GM19438 (cell line): ENCODE measurements at regions not wholly inside any gene's neighbourhood (a gene's known extent, or its start where the extent isn't known, plus 50 kb on each side); places are given as distances from the start of the nearest gene placed in this dataset.
"Not testable (repeated sequence)": the region's sequence is repeated elsewhere in the genome, so short reads cannot be mapped to it uniquely, and the experiment has no call there.

Source experiments
- ATAC-seq: cut with Tn5 transposase; IDR thresholded peaks from one replicate; pipeline ENCODE4 v1.9.1; 2021; ENCODE audit warnings: low read depth; ENCODE audit not compliant: unreplicated experiment

GRCh38 chr12:42030588-42030987, 114.1 kb downstream of the GXYLT1 start:
- ATAC-seq = no peak

DNA sequence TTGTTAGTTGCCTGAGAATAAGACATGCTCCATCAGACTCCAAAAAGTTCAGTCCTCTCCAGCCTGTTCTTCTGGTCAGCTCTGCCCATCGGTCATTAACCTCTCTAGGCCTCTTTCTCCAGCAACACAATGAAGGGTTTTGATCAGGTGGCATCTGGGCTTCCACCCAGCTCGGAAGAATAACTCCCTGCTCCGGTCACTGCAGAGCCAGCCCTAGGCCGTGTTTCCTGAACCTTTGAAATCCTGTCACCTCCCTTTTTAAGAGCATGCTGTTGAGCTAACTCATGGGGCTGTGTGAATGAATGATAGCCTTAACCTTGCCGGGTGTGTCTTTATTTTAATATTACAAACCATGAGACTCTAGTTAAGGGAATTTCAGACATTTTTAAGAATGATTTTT, 117.1 kb downstream of the GXYLT1 start:
- no peak for ATAC-seq

- no peak for ATAC-seq
Measured at GRCh38 chr12:42024495-42024830, 120.2 kb downstream of the GXYLT1 start.

GRCh38 chr12:42023733-42024494, 120.8 kb downstream of the GXYLT1 start:
- ATAC-seq = peak; percentile 89

GRCh38 chr12:42021937-42022336, 122.7 kb downstream of the GXYLT1 start:
- ATAC-seq = not testable (repeated sequence)

- no peak for ATAC-seq
Measured at GRCh38 chr12:42021469-42021868, 123.2 kb downstream of the GXYLT1 start.

GRCh38 chr12:42020226-42020625, 124.4 kb downstream of the GXYLT1 start:
- ATAC-seq = no peak

DNA sequence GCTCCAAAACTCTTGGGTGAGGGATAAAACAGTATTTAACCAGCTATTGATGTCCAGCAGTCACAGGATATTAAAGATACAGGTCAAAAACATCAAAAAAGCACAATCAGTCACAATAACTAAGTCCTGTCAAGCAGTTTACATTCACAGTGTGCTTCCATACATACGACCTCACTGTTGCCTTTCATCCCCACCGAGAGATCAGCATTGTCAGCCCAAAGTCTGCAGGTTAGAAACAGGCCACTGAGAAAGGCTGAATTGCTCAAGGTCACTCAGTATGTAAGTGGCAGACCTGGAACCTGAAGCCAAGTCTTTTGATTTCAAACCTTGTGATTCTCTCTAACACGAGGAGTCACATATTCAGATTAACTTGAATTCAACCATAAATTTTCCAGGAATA, 124.9 kb downstream of the GXYLT1 start:
- no peak for ATAC-seq

DNA sequence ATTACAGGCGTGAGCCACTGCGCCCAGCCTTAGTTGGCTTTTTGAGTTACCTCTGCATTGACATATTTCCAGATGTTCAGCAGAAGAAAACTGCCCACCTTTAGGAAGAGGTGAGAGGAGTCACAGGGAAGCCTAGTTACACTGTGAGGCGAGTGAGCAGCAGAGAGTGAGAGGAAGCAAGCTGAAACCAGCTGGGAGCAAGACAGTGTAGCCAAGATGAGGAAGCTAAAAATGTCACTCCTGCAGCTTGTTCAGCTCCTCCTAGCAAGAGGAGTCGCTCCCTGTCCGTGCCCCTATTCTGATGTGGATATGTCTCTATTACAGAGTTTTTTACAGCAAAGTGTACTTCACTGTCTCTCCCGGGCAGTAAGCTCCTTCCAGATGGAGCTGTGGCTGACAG, 127.6 kb downstream of the GXYLT1 start:
- ATAC-seq = no peak

DNA sequence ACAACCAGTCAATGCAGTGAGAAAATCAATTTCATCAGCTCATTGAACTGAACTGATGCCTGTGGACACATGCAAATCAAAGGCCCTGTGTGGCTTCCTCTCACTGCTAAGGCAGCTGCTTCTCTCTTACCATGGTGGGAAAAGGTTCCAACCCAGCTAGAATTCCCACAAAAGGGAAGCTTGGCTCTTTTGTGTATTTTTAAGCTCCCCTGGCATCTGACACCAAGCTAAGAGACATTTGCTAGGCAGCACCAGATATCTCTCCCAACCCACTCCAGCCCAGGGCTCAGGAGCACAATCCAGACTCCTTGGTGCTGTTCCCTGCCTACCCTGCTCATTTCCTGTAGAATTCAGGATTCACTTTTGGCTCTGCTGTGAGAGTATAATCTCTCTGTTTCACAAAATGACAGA, 129.6 kb downstream of the GXYLT1 start:
- ATAC-seq = no peak

GRCh38 chr12:42012501-42012900, 132.2 kb downstream of the GXYLT1 start:
- not testable (repeated sequence) for ATAC-seq

- ATAC-seq = no peak
Measured at GRCh38 chr12:42010715-42011114, 134.0 kb downstream of the GXYLT1 start.

DNA sequence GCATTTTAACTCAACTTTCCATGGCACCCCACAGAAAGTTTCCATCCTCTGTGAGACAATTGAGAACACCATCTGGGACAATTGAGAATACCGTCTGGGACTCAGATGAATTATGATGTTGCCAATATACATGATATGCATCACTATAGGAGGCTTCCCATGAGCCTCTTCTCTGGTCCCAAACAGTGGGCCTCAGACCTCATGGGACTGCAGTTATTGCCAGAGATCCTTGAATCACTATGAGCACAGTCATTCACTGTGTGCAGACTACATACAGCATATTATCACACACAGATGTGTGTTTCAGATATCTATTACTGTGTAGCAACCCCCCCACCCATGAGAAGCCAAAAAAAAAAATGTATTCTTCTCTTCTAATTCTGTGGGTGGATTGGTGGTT, 134.4 kb downstream of the GXYLT1 start:
- ATAC-seq = no peak

DNA sequence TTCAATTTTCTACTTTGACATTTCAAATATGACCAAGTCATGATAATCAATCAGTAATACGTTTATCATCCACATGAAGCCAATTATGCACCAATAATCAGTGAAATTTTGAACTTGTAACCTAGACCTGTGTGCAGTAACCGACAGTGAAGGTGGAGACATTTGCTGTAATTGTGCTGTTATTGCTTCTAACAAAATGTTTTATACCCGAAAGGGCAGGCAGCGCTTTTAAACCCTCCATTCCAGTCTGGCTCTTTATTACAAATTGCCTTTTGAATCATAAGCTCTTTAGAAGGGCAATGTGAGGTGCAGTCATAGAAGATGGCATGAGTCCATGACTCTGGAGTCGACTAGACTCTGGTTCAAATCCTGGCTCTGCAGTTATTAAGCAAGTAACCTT, 135.7 kb downstream of the GXYLT1 start:
- no peak for ATAC-seq

DNA sequence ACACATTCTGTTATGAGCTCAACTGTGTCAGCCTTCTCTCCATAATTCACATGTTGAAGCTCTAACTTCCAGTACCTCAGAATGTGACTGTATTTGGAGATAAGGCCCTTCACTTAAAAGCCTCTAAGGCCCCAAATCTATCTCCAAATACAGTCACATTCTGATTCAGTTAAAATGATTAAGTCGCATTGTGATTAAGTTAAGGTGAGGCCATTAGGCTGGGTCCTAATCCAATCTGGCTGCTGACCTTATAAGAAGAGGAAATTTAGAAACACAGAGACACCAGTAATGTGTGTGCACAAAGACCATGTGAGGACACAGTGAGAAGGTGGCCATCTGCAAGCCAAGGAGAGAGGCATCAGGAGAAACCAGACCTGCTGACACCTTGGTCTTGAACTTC, 141.6 kb downstream of the GXYLT1 start:
- no peak for ATAC-seq

DNA sequence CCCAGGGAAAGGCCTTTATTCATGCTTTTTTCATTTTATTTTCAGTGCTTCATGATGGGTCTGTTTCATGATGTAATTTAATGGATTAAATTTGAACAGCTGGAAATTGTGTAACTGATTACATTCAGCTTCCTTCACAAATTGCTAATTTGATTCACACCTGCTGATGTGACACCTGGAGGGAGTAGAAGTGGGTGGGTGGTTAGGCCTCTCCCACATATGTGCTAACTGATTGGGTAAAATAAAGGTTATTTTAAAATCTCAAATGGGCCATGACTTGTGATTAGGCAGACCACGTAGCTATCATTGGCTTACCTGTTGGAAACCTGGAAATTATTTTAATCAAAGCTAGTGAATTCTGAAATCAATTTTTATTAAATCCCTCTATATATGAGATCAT, 142.1 kb downstream of the GXYLT1 start:
- no peak for ATAC-seq

DNA sequence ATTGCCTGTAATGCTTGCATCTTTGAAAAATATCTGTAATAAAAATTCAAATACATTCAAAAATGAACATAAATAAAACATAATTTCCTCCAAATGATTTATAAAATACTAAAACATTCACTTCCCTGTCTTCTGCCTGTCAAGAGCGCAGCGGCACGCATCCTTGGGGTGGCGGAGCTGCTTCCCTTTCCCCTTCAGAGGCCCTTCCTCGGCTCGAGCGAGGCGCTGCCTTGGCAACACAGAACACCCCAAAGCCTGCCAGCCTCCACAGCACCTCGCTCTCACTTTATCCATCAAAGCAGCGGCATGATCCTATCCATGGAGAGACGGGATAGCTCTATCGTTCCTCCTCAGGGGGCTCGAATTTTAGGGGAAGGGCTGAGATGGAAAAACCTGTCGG, 146.2 kb downstream of the GXYLT1 start:
- ATAC-seq = no peak

GRCh38 chr12:41993283-41993682, 151.4 kb downstream of the GXYLT1 start:
- no peak for ATAC-seq

DNA sequence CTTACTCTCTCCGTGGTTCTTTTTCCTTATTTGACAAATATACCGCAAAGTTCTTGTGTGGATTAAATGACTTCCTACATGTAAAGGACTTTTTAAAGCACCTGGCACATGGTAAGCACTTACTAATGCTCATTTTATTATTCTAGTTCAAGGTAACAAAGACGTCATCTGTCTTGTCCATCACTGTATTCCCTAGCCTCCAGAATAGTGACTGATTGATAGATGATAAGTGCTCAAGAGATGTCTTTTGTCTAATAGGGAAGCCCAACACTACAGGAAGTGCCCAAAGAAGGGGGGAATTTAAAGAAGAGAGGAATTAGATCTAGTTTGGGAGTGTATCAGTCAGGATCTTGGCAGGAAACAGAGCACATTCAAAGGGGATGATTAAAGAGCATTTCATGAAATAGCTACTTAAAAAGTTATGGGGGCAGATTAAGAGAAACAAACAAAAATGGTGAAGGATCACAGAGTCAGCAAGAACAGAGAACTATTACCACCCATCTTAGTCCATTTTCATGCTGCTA, 151.9 kb downstream of the GXYLT1 start:
- ATAC-seq = no peak

GRCh38 chr12:41992022-41992421, 152.7 kb downstream of the GXYLT1 start:
- no peak for ATAC-seq

- no peak for ATAC-seq
Measured at GRCh38 chr12:41988715-41989114, 156.0 kb downstream of the GXYLT1 start.

GRCh38 chr12:41986513-41986912, 158.2 kb downstream of the GXYLT1 start:
- ATAC-seq = not testable (repeated sequence)

DNA sequence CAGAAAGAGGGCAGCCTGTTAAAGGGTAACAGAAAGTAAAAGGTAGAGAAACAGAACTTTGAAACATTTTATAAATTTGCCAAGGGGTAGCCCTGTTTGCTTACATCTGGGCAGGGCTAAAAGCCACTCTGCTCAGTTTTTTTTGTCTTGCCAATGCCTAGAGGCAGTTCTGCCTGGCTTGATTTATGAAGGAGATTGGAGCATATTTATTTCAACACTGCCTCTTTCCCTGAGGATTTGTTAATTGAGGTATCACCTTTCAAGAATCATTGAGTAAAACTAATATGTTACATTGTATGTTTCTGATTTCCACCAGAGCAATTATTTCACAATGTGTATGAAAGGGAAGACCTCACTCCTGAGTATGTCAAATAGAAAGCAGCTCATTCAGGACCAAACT, 160.8 kb downstream of the GXYLT1 start:
- no peak for ATAC-seq
